HG03280 (cell line): ENCODE measurements at regions not wholly inside any gene's neighbourhood (a gene's known extent, or its start where the extent isn't known, plus 50 kb on each side); places are given as distances from the start of the nearest gene placed in this dataset.

Experiments used
- ATAC-seq: cut with Tn5 transposase; IDR thresholded peaks from one replicate; pipeline ENCODE4 v1.9.1; 2021; ENCODE audit warnings: mild to moderate bottlenecking, moderate library complexity; ENCODE audit not compliant: unreplicated experiment

DNA sequence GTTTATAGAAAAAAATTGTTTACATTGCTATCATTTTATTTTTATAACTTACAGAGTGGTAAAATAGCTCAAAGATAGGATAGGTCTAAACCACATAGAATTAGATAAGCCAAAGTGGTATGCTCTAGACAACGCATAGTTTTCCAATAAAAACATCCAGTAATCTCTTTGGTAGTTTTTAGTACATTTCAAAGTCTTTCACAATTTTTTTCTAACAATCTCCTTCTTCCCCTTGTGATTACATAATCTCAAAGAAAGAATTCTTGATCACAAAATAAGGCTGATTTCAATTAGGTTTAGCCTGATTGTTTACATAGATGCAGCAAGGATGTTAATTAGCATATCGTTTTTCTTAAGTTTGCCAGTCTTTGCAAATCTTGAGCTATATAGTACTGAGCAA is 460.0 kb downstream of the FUT8 start:
- ATAC-seq, result no peak

DNA sequence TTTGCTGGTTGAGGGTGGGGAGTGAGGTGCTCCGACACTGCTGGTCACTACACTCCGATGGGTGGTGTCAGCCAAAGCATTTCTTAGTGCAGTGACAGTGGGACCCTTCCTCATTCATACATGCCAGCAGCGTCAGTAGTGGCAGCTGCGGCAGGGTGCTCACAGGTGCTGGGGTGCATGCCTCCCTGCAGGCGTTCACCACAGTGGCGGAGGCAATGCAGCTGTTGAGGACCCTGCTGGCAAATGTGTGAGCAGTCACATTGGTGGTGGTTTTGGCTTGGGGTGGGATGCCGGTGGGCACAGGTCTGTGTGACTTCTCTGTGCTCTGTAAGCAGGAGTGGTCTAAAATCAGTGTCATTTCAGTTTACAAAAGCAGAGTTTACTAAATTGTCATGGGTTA is 464.6 kb downstream of the FUT8 start:
- no peak for ATAC-seq

DNA sequence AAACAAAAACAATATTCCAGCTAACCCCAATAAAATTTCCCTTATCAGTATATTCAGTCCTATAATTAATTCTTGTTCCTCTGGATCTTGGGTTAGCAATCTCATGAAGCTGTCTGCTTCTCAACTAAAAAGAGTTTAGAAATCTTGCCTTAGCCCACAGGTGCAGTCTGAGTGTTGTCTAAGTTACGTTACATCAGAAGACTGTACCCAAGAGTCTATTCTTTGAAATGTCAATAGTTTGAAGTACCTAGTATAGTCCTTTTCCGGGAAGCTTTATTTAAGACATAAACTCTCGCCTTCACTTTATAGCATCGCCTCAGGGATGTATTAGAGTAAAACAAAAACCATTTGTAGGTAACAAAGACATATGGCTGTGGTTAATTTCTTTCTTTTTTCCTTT is 465.1 kb downstream of the FUT8 start:
- no peak for ATAC-seq

DNA sequence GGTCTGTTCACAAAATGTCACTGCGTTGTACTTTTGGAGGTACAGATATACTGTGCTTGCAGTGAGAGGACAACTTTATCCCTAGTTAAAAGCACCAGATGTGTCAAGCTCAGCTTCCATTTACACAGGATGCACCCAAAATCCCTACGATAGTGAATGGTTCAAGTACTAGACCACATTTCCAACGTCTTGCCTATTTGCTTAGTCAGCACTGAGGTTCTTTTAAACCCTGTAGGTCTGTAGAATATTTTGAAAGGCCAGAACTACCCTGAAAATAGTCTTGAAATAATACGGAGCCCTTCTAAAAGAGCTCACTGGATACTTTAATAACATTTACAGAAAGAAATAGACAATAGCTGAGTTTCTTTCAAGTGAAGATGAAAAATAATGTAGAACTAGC is 466.1 kb downstream of the FUT8 start:
- no peak for ATAC-seq

DNA sequence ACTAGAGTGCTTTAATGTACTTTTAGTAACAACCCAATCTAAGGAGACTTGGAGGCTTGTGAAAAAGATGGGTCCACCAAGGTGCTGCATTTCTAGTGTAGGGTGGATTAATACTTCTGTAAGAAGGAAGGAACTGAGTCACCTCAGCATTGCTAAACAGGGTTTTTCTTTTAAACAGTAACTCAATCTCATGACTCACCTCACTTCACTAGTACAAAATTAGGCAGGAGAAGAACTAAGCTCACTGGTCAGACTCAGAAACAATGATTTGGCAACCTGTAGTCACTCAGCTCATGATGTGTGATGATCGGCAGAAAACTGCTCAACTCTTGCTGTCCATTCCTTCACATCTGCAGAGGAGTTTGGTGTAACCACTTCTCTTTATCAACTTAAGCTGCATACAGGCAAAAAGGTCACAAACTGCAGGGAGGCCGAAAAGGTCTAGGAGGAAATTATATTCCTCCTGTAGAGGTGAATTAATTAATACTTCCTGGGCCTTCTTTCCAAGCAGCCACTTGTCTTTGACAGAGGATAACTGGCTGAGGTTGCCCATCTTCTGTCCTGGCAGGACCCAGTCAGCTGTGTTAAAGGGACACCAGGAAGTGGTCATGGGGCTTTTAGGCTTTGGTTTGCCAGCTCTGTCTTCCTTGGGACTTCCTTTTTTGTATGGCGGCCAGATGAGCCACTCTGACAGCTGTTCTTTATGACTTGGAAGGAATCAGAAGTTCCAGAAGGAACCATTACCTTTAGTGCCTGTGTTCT is 466.9 kb downstream of the FUT8 start:
- no peak for ATAC-seq

DNA sequence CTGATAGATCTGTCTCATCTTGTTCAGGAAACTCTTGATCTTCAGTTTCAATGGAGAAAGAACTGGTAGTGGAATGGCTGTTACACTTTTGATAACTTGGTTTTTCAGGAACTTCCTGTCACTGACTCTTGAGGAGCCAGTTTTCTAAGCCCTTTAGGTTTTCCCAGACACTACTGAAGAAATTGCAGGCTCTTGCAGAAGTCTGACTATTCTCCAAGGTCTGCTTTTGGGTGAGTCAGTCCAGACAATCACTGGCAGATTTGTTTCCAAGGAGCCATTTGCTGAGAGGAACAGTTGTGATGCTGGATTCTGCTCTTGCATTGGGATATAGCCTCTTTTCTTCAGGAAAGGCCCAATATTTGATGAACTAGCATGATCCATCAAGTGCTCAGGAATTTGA is 468.0 kb downstream of the FUT8 start:
- ATAC-seq, result no peak

DNA sequence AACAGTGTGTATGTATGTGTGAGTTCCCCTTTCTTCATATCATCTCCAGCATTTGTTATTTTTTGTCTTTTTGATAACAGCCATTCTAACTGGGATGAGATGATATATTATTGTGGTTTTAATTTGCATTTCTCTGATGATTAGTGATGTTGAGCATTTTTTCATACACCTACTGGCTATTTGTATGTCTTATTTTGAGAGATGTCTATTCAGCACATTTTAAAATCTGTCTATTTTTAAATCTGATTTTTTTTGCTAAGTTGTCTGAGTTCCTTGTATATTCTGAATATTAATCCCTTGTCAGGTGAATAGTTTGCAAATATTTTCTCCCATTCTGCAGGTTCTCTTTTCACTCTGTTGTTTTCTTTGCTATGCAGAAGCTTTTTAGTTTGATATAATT is 469.1 kb downstream of the FUT8 start:
- no peak for ATAC-seq

DNA sequence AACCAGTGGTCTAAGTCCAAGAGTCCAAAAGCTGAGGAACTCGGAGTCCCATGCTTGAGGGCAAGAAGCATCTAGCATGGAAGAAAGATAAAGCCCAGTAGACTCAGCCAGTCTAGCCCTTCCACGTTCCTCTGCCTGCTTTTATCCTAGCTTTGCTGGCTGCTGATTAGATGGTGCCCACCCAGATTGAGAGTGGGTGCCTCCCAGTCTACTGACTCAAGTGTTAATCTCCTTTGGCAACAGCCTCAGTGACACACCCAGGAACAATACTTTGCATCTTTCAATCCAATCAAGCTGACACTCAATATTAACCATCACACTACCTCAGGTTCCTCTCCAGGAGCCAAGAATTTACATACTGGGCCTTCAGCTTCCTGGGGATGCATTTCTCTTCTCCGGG is 476.1 kb downstream of the FUT8 start:
- ATAC-seq, result no peak

DNA sequence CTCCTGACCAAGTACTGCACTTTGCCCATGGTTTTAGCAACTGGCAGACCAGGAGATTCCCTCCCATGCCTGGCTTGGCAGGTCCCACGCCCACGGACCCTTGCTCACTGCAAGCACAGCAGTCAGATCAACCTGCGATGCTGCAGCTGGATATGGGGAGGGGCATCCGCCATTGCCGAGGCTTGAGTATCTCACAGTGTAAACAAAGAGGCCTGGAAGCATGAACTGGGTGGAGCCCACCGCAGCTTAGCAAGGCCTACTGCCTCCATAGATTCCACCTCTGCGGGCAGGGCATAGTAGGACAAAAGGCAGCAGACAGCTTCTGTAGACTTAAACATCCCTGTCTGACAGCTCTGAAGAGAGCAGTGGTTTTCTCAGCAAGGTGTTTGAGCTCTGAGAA is 479.8 kb downstream of the FUT8 start:
- ATAC-seq, result no peak

DNA sequence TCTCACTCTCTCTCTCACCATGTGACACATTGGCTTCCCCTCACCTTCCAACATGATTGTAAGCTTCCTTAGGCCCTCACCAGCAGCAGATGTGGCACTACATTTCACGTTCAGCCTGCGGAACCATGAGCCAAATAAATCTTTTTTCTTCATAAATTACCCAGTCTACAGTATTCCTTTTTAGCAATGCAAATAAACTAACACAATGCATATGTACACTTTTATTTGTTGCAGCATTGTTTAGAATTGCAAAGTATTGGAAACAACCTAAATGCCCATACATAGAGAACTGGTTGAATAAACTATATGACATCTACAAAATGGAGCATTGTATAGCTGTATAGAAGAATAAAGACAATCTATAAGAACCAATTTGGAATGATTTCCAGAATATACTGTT is 487.6 kb downstream of the FUT8 start:
- ATAC-seq, result no peak

DNA sequence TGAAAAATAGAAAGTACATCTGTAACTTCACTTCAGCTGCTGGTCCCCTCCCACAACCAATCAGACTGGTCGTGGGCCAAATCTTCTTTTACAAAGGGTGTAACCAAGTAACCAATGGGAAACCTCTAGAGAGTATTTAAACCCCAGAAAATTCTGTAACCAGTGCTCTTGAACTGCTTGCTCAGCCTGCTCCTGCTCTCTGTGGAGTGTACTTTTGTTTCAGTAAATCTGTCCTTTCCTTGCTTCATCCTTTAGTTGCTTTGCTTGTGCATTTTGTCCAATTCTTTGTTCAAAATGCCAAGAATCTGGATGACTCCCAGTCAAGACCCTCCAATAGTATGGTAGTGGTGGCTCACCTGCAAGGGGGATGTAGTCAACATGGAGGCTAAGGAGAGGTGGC is 489.1 kb downstream of the FUT8 start:
- ATAC-seq, result no peak

DNA sequence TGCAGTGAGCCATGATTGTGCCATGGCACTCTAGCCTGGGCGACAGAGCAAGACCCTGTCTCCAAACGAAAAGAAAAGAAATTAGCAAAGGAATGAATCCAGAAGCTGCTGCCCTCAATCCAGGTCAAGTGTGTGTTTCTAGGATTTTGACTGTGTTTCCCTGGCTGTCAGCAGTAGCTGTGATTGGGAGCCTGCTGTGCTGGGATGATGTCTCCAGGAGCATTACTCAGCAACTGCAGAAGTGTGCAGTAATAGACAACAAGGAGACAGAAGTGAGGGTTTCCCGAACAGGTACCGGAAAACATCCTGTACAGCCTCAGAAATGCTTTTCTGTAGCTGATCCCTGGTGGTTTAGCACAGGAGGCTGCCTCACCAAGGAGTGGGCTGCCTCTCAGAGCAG is 492.5 kb downstream of the FUT8 start:
- ATAC-seq, result no peak

DNA sequence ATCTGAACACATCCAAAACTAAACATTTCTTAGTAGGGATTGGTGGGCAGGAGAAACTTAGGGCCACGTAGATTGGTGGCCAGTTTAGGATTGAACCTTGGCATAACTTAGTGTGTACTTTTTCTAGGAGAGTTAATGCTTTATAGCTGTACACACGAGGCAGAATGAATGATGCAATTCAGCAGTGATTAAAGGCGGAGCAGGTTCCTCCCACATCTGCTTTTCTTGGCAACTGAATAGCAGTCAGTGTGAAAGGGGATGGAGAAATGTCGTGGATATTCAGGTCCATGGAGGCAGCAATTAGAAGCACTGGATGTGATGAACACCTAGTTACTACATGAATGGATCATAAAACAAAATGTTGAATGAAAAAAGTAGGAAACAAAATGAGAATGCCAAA is 493.8 kb downstream of the FUT8 start:
- ATAC-seq, result no peak

DNA sequence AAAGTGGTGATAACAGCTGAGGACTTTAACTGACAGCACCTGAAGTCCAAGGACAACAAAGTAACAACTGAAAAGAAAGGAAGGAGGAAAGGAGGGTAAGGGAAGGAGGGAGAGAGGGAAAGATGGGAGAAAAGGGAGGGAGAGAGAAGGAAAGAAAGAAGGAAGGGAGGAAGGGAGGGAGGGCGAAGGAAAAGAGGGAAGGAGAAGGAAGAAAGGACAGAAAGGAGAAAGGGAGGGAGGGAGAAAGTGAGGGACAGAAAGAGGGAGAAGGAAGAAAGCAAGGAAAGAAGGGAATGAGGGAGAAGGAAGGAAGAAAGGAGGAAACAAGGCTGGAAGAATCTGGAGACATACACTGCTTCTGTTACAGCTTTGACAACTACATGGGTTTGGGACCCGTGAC is 494.4 kb downstream of the FUT8 start:
- no peak for ATAC-seq

DNA sequence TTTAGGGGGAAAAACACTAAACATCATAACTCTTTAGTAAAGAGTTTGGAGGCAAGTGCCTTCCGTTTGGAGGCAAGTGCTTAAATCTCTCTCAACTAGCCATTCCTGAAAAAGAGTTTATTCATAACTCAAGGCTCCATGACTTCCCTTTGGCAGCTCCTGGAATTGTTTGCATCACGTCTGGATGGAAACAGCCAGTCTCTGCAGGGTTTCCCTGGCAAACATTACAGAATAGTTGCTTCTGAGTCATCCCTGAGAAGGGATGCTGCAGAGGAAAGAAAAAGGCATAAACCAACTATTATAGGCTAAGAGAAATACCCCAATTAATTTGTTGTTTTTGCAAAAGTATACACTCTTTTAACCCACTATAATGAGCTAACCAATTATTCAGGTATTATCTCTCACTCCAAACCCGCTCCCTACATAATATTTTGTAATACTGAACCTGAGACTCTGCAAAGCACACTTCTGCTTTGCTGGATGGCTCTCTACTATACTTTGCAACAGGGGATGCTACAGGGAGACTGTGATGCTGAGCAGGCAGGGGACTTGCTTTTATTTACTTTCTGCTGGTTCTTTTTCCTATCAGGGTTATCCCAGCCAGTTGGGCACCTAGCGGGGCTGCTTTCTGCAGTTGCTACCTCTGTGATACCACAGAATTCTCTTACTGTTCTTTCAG is 497.7 kb downstream of the FUT8 start:
- no peak for ATAC-seq

DNA sequence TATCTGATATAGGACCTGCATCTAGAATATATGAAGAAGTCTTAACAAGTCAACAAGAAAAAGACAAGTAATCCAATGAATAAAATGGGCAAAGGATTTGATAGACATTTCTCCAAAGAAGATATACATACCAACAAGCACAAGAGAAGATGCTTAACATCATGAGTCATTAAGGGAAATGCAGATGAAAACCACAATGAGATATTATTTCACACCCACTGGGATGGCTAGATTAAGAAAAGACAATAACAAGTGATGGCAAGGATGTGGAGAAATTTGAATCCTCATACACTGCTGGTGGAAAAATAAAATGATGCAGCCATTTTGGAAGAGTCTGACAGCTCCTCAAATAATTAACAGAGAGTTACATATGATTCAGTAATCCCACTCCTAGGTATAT is 502.6 kb downstream of the FUT8 start:
- no peak for ATAC-seq

DNA sequence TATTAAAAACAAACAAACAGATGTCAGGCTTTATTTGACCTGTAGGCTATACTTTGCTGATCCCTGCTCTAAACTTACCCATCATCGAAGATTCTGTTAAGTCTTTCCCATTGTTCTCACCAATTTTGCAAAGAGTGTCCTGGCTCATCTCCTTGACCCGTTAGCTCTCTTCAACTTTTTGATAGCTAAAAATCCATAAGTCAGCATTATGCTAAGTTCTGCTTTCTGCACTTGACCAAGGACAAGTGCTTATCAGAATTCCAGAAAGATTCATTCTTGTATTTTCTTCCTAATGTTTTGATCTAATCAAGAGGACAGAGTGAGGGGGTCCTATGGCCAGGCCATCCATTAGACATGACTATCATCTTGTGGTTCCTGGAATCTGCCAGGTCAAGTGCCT is 503.5 kb downstream of the FUT8 start:
- ATAC-seq, result no peak

DNA sequence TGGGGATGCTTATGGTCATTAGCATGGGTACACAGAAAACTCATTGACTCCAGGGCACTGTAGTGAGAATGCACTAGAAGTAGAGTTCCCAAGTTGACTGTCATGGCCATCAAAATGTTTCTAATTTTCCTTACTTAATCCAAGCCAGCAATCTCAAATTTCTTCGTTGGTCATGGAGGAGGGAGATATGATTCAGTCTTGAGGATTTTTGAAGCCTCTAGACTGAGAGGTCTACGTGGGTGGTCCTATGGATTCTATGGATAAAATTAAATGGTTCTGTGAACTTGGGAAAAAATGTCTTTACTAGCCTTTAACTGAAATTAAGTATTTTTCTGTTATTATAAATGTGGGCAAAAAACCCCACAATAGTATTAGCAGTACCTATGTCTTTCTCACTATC is 508.5 kb downstream of the FUT8 start:
- ATAC-seq, result no peak

DNA sequence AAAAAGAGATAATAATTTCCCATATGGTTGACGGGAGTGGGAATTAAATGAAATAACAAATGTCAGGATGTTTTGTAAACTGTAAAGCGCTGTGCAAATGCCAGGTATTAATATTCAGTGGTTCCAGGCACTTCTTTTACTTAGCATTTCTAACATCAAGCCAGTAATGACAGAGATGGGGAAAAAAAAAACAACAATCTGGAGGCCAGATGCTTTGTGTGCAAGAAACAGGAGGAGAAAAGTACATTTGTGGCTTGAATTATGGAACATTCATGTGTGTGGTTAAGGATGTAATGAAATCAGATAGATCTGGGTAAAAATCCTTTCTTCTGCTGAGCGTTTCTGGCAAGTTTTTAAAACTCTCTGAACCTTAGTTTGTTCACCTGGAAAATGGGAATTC is 509.6 kb downstream of the FUT8 start:
- ATAC-seq, result no peak

DNA sequence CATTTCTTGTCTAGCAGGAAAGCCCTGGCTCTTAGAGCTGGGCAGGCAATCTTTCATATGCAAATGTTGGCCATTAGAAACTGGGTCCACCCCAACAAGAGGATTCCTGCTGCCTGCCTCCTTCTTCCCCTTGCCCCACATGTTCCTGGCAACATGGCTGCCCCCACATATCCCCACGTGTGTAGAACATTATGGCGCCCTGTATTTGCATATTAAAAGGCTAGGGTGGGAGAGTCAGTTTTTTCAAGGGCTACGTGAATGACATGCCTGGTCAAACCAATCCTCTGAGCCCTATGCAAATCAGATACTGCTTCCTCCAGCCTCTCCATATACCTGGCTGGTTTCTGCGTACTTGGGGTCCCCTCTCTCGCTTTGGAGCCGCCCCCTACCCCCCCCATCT is 514.0 kb downstream of the FUT8 start:
- no peak for ATAC-seq

DNA sequence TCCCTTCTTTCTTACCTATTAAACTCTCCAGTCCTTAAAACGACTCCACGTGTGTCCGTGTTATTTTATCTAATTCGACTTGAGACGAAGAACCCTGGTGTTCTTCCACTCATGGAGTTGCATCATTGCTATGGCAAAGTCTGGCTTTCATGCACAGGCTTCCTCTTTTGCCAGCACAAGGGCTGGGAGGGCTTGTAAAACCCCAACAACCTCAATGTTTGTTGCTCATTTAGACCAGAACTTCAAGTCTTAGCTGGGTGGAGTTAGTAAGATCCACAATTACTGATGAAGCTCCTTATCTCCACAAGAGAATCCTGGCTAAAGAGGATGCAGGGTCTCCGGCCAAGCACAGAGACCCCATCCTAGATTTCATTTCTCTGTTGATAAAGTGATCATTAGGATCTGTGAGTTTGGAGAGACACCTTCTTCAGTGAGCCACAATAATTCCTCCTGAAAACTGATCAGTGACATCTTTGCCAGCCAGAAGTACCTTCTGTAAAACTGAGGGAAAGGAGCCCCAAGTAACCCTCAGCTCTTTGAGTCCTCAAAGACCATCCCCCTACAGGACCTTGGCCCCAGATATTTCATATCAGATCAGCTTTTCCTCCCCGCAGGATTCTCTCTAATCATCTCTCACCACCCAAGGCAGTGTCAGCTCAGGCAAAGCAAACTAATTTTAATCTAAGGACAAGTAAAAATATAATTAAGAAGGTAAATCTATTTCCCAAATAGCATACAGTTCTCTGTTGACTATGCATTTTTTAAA is 514.6 kb downstream of the FUT8 start:
- no peak for ATAC-seq

DNA sequence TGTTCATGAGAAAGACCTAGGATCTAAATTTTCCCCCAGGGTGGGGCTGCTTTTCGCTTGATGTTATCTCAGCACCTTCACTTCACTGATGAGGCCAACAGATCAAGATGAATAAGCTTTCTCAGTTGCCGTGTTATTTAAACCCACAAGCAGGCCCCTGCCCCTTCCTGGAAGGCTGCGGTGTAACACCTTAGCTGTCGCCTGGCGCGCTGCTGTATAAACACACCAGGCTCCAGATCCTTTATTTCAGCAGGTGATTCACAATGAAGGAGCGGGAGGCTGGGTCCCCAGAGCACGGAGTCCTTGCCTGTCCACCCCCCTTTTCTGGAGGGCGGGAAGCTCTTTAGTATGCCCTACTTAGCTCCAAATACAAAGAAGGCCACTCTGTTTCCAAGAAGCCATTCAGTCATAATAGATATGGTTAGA is 515.4 kb downstream of the FUT8 start:
- ATAC-seq, result no peak
